ENCODE measurements at regions not wholly inside any gene's neighbourhood (a gene's known extent, or its start where the extent isn't known, plus 50 kb on each side); places are given as distances from the start of the nearest gene placed in this dataset.
"Not testable (repeated sequence)": the region's sequence is repeated elsewhere in the genome, so short reads cannot be mapped to it uniquely, and the experiment has no call there.

- WGBS (ENCODE audit: low lambda C conversion rate) = 17% methylated on average over 4 of the region's 4 CpGs
- H3K9ac ChIP-seq = no peak overlapping the region
- H3K4me3 ChIP-seq (ENCODE audit: low read depth in 2 of 2, low read length in 1 of 2) = no peak overlapping the region
- DNase-seq = no peak
- ChIA-PET CTCF (no interaction called here), POLR2A (no interaction called here)
- no peaks in the 10 kb centered on the region for H3K9me3 ChIP-seq
- H3K4me2 ChIP-seq = no peak overlapping the region
- H3K27me3 ChIP-seq (ENCODE audit: insufficient read depth) = no peaks in the 10 kb centered on the region
- no peaks in the 10 kb centered on the region for H4K20me1 ChIP-seq (ENCODE audit: insufficient read depth)
- H3K27ac ChIP-seq (ENCODE audit: low read depth in 2 of 2, low read length in 1 of 2) = no peak overlapping the region
- TF ChIP-seq RAD21 (IDR thresholded peaks at IDR 0.05; ENCODE audit: low read length) (no peak), EZH2phosphoT487 (IDR thresholded peaks at IDR 0.05; ENCODE audit: borderline replicate concordance, low read depth) (no peak), RCOR1 (IDR thresholded peaks at IDR 0.05; ENCODE audit: low read length) (no peak), RFX5 (IDR thresholded peaks at IDR 0.05; ENCODE audit: low read length) (no peak), GABPA (IDR thresholded peaks at IDR 0.05; ENCODE audit: low read depth) (no peak), NFIC (IDR thresholded peaks at IDR 0.05; ENCODE audit: borderline replicate concordance) (no peak)
- TF ChIP-seq, protein P1, sequence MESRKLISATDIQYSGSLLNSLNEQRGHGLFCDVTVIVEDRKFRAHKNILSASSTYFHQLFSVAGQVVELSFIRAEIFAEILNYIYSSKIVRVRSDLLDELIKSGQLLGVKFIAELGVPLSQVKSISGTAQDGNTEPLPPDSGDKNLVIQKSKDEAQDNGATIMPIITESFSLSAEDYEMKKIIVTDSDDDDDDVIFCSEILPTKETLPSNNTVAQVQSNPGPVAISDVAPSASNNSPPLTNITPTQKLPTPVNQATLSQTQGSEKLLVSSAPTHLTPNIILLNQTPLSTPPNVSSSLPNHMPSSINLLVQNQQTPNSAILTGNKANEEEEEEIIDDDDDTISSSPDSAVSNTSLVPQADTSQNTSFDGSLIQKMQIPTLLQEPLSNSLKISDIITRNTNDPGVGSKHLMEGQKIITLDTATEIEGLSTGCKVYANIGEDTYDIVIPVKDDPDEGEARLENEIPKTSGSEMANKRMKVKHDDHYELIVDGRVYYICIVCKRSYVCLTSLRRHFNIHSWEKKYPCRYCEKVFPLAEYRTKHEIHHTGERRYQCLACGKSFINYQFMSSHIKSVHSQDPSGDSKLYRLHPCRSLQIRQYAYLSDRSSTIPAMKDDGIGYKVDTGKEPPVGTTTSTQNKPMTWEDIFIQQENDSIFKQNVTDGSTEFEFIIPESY (IDR thresholded peaks at IDR 0.05; ENCODE audit: borderline replicate concordance, low read depth) = no peak
- H3K36me3 ChIP-seq (replicated peaks in 1 of 2; ENCODE audit: control insufficient read depth in 1 of 2, insufficient read depth in 2 of 2, low read length in 1 of 2) = no peaks in the 10 kb centered on the region
- no peaks in the 10 kb centered on the region for H3K9me2 ChIP-seq
- no peak overlapping the region for H2AFZ ChIP-seq (ENCODE audit: low read depth)
- no peaks in the 10 kb centered on the region for H3F3A ChIP-seq (replicated peaks; ENCODE audit: insufficient read depth)
- no peaks in the 10 kb centered on the region for H3K4me1 ChIP-seq (ENCODE audit: control insufficient read depth in 1 of 2, insufficient read depth in 2 of 2, low read depth in 1 of 2, low read length in 1 of 2)
- H3K79me2 ChIP-seq (ENCODE audit: insufficient read depth) = no peaks in the 10 kb centered on the region
These were observed 295.5 kb upstream of the HS3ST5 start for GRCh38 chr6:114638341-114638740.

- no peaks in the 10 kb centered on the region for H3K9me2 ChIP-seq
- H3K27ac ChIP-seq (ENCODE audit: low read depth in 2 of 2, low read length in 1 of 2) = no peak overlapping the region
- no peaks in the 10 kb centered on the region for H3K79me2 ChIP-seq (ENCODE audit: insufficient read depth)
- H2AFZ ChIP-seq (ENCODE audit: low read depth) = no peak overlapping the region
- no peaks in the 10 kb centered on the region for H4K20me1 ChIP-seq (ENCODE audit: insufficient read depth)
- H3F3A ChIP-seq (replicated peaks; ENCODE audit: insufficient read depth) = no peaks in the 10 kb centered on the region
- ChIA-PET POLR2A (no interaction called here), CTCF (no interaction called here)
- H3K4me2 ChIP-seq = no peak overlapping the region
- H3K36me3 ChIP-seq (replicated peaks in 1 of 2; ENCODE audit: control insufficient read depth in 1 of 2, insufficient read depth in 2 of 2, low read length in 1 of 2) = no peaks in the 10 kb centered on the region
- DNase-seq = no peak
- no peak overlapping the region for H3K4me3 ChIP-seq (ENCODE audit: low read depth in 2 of 2, low read length in 1 of 2)
- no peak overlapping the region for H3K9ac ChIP-seq
- no peaks in the 10 kb centered on the region for H3K9me3 ChIP-seq
- H3K27me3 ChIP-seq (ENCODE audit: insufficient read depth) = no peaks in the 10 kb centered on the region
- no peaks in the 10 kb centered on the region for H3K4me1 ChIP-seq (ENCODE audit: control insufficient read depth in 1 of 2, insufficient read depth in 2 of 2, low read depth in 1 of 2, low read length in 1 of 2)
- TF ChIP-seq RCOR1 (IDR thresholded peaks at IDR 0.05; ENCODE audit: low read length) (no peak), POLR2AphosphoS5 (IDR thresholded peaks at IDR 0.05; ENCODE audit: low read depth, low read length) (no peak)
These were observed 291.2 kb upstream of the HS3ST5 start for GRCh38 chr6:114634016-114634415.

DNA sequence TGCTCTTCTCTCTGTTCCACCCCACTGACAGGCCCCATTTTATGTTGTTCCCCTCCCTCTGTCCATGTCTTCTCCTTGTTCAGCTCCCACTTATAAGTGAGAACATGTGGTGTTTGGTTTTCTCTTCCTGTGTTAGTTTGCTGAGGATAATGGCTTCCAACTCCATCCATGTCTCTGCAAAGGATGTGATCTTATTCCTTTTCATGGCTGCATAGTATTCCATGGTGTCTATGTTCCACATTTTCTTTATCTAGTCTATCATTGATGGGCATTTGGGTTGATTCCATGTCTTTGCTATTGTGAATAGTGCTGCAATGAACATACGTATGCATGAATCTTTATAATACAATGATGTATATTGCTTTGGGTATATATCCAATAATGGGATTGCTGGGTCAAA, 283.4 kb upstream of the HS3ST5 start:
- H3K4me1 ChIP-seq (ENCODE audit: control insufficient read depth in 1 of 2, insufficient read depth in 2 of 2, low read depth in 1 of 2, low read length in 1 of 2); H3K36me3 ChIP-seq (replicated peaks in 1 of 2; ENCODE audit: control insufficient read depth in 1 of 2, insufficient read depth in 2 of 2, low read length in 1 of 2); H3K4me3 ChIP-seq (ENCODE audit: low read depth in 2 of 2, low read length in 1 of 2); H3K27me3 ChIP-seq (ENCODE audit: insufficient read depth); H3K79me2 ChIP-seq (ENCODE audit: insufficient read depth); H4K20me1 ChIP-seq (ENCODE audit: insufficient read depth); DNase-seq; H3F3A ChIP-seq (replicated peaks; ENCODE audit: insufficient read depth); H3K9me2 ChIP-seq; H3K9me3 ChIP-seq; H2AFZ ChIP-seq (ENCODE audit: low read depth); H3K9ac ChIP-seq; H3K4me2 ChIP-seq; POLR2A ChIA-PET; H3K27ac ChIP-seq (ENCODE audit: low read depth in 2 of 2, low read length in 1 of 2): not testable (repeated sequence)
- CTCF ChIA-PET = interaction anchor here (0.9 kb wide), 1 partner anchor 9 kb away, joined by 3 read pairs; no protein-coding TSS in a partner anchor
- WGBS (ENCODE audit: low lambda C conversion rate) = 82% methylated on average over 1 of the region's 1 CpG

Measured in SK-N-SH (cell line).